ENCODE measurements at regions not wholly inside any gene's neighbourhood (a gene's known extent, or its start where the extent isn't known, plus 50 kb on each side); places are given as distances from the start of the nearest gene placed in this dataset.
A peak's percentile ranks its signal among the peaks of the same experiment; 100 is the strongest.

DNA sequence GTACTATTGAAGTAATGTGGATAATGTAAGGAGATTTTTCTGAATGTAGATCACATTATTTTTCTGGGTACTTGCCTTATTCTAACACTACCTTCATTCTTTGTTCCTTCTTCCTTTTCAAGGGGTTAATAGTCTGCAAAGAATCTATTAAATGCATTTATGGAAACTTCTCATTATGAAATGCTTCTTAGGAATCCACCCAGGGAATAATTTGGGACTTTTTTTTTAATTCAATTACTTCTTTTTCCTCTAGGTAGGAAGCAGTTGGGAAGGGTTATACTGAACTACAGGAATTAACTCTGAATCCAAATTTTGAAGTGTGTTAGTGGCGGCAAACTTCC lies 173.1 kb downstream of the FOXA2 start:
- peak overlapping the region in 1 of 2 donors; percentile 64 for H3K27ac ChIP-seq
- TF ChIP-seq, protein P1, sequence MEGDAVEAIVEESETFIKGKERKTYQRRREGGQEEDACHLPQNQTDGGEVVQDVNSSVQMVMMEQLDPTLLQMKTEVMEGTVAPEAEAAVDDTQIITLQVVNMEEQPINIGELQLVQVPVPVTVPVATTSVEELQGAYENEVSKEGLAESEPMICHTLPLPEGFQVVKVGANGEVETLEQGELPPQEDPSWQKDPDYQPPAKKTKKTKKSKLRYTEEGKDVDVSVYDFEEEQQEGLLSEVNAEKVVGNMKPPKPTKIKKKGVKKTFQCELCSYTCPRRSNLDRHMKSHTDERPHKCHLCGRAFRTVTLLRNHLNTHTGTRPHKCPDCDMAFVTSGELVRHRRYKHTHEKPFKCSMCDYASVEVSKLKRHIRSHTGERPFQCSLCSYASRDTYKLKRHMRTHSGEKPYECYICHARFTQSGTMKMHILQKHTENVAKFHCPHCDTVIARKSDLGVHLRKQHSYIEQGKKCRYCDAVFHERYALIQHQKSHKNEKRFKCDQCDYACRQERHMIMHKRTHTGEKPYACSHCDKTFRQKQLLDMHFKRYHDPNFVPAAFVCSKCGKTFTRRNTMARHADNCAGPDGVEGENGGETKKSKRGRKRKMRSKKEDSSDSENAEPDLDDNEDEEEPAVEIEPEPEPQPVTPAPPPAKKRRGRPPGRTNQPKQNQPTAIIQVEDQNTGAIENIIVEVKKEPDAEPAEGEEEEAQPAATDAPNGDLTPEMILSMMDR (IDR thresholded peaks at IDR 0.05): no peak

DNA sequence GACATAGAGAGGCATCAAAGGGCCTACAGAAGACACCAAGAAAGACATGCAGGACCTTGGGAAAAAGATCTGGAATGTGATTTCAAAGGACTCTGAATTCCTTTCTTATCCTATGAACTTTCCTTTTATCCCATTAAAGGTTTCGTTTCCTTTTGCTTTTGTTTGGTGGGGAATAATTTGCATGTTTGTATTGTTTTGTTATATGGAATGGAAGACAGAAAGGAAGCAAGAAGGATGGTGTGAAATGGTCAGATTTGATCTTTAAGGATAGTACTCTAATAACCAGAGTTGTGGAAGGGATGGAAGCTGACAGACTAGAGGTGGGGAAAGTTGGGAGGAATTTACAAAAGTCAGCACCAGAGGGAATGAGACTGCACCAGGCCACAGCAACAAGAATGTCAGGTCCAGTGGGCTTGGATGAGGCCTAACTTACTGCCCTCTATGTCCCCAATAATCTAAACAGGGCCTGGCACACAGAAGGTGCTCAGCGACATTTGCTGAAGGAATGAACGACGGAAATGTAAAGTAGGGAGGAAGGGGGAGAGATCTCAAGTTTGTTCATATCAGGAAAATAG lies 173.7 kb downstream of the FOXA2 start:
- H3K27ac ChIP-seq: no peak overlapping the region
- no peaks in the 10 kb centered on the region for H3K36me3 ChIP-seq
- H3K4me1 ChIP-seq: peaks cover 0 to 4% of the 10 kb centered on the region in 2 donors
- H3K27me3 ChIP-seq: no peaks in the 10 kb centered on the region
- TF ChIP-seq, protein P1 (IDR thresholded peaks at IDR 0.05): no peak
- H3K4me3 ChIP-seq: no peak overlapping the region
- no peak for DNase-seq (ENCODE audit: low spot score)
- no peaks in the 10 kb centered on the region for H3K9me3 ChIP-seq

More for the DNA sequence above, 173.1 kb downstream of the FOXA2 start:
- H3K4me3 ChIP-seq: no peak overlapping the region
- no peaks in the 10 kb centered on the region for H3K27me3 ChIP-seq
- no peak for DNase-seq (ENCODE audit: low spot score)
- H3K4me1 ChIP-seq: peaks cover 0 to 4% of the 10 kb centered on the region in 2 donors
- H3K9me3 ChIP-seq: no peaks in the 10 kb centered on the region
- H3K36me3 ChIP-seq: no peaks in the 10 kb centered on the region

DNA sequence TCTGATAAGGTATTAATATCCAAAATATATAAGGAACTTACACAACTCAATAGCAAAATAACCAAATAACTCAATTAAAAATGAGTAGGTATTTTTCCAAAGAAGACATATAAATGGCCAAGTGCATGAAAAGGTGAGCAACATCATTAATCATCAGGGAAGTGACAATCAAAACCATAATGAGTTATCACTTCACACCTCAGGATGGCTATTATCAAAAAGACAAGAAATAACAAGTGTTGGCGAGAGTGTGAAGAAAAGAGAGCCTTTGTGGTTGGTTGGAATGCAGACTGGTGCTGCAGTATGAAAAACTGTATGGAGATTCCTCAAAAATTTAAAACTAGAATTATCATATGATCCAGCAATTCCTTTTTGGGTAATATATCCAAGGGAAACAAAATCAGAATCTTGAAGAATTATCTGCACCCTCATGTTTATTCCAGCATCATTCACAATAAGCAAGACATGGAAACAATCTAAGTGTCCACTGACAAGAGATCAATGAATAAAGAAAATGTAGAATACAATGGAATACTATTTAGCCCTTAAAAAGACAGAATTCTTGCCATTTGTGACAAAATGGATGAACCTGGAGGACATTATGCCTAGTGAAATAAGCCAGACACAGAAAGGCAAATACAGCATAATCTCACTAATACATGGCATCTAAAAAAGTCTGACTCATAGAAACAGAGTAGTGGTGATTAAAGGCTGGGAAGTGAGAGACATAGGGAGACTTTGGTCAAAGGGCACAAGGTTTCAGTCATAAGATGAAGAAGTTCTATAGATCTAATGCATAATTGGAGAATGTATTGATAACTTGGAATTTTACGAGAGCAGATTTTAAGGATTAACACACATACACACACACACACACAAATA lies 175.6 kb downstream of the FOXA2 start:
- H3K27me3 ChIP-seq: no peaks in the 10 kb centered on the region
- no peak overlapping the region for H3K4me3 ChIP-seq
- TF ChIP-seq, protein P1 (IDR thresholded peaks at IDR 0.05): no peak

DNA sequence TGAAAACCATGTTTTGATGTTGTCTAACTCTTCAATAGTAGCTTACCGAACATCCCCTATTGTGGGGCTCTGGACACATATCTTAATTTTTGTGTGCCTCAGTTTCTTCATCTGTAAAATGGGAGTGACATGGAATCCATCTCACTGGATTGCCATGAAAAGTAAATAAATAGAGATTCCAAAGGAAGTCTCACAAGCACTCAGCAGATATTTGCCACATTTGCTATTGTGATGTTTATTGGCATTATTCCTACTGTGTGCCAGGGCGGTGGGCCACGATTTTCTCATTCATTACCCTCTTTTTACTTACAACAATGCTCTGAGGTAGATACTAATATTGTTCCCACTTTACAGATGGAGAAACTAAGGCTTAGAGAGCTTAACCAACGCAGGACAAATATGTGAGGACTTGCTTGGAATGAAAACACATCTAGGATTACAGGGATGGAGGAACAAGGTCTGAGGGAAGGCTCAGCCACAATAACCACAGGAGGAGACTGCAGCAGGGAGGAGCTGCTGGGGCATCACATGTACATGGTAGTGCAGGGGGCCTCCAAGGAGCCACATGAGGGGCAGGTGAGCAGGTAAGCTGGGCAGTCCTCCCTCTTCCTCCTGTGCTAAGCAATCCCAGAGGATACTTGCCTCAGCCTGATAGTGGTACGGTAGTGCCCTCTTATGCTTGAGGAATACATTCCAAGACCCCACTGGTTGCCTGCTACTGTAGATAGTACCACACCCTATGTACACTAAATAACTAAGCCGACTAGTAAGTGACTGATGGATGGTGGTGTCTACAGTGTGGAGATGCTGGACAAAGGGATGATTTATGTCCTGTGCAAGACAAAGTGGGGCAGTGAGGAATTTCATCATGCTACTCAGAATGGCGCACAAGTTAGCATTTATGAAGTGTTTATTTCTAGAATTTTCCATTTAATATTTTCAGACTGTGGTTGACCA lies 176.9 kb downstream of the FOXA2 start:
- TF ChIP-seq, protein P1 (IDR thresholded peaks at IDR 0.05): no peak
- no peaks in the 10 kb centered on the region for H3K27me3 ChIP-seq
- no peak overlapping the region for H3K4me3 ChIP-seq
- no peak overlapping the region for H3K27ac ChIP-seq
- H3K9me3 ChIP-seq: no peaks in the 10 kb centered on the region
- DNase-seq (ENCODE audit: low spot score): no peak
- H3K4me1 ChIP-seq: peaks cover 0 to 8% of the 10 kb centered on the region in 2 donors
- H3K36me3 ChIP-seq: no peaks in the 10 kb centered on the region

More for the DNA sequence above, 175.6 kb downstream of the FOXA2 start:
- no peak overlapping the region for H3K27ac ChIP-seq
- no peaks in the 10 kb centered on the region for H3K36me3 ChIP-seq
- peaks cover 0 to 4% of the 10 kb centered on the region in 2 donors for H3K4me1 ChIP-seq
- H3K9me3 ChIP-seq: no peaks in the 10 kb centered on the region
- DNase-seq (ENCODE audit: low spot score): no peak

DNA sequence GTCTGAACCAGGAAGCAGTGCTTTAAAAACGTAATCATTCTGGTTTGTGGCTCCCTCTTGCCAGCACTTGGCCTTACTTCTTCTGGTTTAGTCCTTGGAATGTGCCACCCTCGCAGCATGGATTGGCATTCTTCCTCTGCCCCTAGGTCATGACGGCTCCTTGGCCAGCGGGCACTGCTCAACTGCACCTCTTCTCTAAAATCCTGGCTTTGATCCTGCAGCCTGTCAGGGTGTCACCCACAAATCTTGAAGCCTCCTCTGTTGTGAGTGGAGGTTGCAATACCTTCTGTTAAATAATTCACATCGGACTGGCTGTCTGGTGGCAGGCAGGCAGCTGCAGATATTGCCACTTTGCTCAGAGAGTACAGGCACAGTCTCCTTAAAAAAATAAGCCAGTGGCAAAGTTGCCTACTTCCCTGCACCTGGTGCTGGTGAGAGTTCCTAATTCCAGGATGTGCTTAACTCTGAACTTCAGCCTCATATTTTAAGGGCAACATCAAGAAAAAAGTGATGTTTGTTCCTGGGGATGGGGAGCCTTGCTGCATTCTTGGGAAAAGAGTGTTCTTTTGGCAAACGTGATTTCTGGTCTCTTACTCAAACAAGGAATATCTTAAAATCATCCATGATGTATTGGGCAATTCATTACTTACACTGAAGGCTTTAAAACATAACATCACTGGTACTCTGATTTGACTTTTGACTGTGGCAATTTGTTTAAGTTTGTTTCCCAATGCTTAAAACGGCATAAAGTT lies 179.8 kb downstream of the FOXA2 start:
- peak overlapping the region in 1 of 2 donors; percentile 25 for H3K4me3 ChIP-seq
- H3K4me1 ChIP-seq: peaks cover 0 to 8% of the 10 kb centered on the region in 2 donors
- DNase-seq (ENCODE audit: low spot score): no peak
- no peaks in the 10 kb centered on the region for H3K36me3 ChIP-seq
- H3K9me3 ChIP-seq: no peaks in the 10 kb centered on the region
- TF ChIP-seq, protein P1 (IDR thresholded peaks at IDR 0.05): no peak
- no peak overlapping the region for H3K27ac ChIP-seq
- no peaks in the 10 kb centered on the region for H3K27me3 ChIP-seq
